AG04449 (cell line): ENCODE measurements at regions not wholly inside any gene's neighbourhood (a gene's known extent, or its start where the extent isn't known, plus 50 kb on each side); places are given as distances from the start of the nearest gene placed in this dataset.

Experiments used
- CTCF ChIA-PET: fragments of 350-600 bp; formaldehyde crosslinking; extraction: SDS; loops from one replicate; lab custom pipeline; 2021; ENCODE audit warnings: antibody characterized with exemption; lab: Yijun Ruan, JAX
- POLR2A ChIA-PET: fragments of 400-600, 350-600 bp; formaldehyde crosslinking; extraction: SDS; loops from one replicate; lab custom pipeline; 2020; ENCODE audit warnings: antibody characterized with exemption, inconsistent platforms; lab: Yijun Ruan, JAX
- DNase-seq: peaks from one replicate; pipeline ENCODE4 v3.0.0-alpha.2; 2010; ENCODE audit warnings: low read depth, low spot score
- H3K4me3 ChIP-seq: 2 replicates; pipeline ENCODE4 v1.5.1; 2011; ENCODE audit warnings: low read depth, mild to moderate bottlenecking, control low read depth, low read length
- TF ChIP-seq, protein P1 (sequence below): IDR thresholded peaks from one replicate; pipeline ENCODE4 v1.5.1; 2011; ENCODE audit warnings: mild to moderate bottlenecking, moderate library complexity, low read length, control low read depth, inconsistent platforms; ENCODE audit not compliant: insufficient read depth; ENCODE audit errors: missing control alignments

DNA sequence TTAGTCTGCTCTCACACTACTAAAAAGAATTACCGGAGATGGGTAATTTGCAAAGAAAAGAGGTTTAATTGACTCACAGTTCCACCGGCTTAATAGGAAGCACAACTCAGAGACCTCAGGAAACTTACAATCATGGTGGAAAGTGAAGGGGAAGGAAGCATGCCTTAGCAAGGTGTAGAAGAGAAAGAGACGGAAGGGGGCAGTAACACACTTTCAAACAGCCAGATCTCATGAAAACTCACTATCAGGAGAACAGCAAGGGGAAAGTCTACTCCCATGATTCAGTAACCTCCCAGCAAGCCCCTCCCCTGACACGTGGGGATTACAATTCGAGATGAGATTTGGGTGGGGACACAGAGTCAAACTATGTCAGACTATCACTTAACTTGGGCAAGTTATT lies 236.6 kb upstream of the ANO3 start:
- TF ChIP-seq, protein P1, sequence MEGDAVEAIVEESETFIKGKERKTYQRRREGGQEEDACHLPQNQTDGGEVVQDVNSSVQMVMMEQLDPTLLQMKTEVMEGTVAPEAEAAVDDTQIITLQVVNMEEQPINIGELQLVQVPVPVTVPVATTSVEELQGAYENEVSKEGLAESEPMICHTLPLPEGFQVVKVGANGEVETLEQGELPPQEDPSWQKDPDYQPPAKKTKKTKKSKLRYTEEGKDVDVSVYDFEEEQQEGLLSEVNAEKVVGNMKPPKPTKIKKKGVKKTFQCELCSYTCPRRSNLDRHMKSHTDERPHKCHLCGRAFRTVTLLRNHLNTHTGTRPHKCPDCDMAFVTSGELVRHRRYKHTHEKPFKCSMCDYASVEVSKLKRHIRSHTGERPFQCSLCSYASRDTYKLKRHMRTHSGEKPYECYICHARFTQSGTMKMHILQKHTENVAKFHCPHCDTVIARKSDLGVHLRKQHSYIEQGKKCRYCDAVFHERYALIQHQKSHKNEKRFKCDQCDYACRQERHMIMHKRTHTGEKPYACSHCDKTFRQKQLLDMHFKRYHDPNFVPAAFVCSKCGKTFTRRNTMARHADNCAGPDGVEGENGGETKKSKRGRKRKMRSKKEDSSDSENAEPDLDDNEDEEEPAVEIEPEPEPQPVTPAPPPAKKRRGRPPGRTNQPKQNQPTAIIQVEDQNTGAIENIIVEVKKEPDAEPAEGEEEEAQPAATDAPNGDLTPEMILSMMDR, result no peak
- CTCF ChIA-PET, result no interaction called here
- no peak for DNase-seq
- H3K4me3 ChIP-seq, result no peak overlapping the region
- POLR2A ChIA-PET, result no interaction called here

DNA sequence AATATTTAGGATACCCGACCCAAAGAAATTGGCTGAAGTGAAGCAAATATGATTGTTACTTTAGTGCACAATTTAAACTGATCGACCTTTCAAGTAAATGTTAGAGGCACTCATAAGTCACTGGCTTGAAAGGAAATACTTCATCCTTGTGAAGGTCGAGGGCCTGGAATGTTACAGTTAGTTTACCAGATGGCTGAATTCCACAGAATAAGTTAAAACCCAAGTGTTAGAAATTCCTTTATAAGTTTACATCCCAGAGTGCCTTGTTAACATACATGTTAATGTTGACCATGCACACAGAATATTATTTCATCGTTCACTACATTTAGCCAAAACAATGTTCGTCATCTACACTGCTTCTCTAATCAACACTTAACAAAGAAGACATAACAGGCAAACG lies 235.5 kb upstream of the ANO3 start:
- TF ChIP-seq, protein P1, result no peak
- no peak for DNase-seq
- H3K4me3 ChIP-seq, result no peak overlapping the region
- CTCF ChIA-PET, result no interaction called here
- POLR2A ChIA-PET, result no interaction called here

DNA sequence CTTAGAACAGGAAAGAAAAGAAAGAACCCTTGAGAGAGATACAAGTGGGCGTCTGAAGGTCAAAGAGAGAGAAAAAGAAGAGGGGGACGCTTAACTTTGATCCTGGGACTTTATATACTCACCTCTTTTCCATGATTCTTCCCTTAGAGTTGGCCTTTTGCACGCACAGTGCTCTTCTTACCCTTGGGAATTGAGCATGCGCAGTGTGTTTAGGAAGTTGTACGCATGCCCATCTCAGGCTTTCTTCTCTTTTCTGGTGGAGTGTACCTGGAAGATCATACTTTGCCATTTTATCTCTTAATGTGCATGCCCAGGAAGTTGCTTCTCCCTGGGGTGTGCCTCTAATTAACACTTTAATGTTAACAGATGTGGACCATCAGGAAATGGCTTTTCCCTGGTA lies 229.6 kb upstream of the ANO3 start:
- H3K4me3 ChIP-seq, result no peak overlapping the region
- TF ChIP-seq, protein P1, result no peak

DNA sequence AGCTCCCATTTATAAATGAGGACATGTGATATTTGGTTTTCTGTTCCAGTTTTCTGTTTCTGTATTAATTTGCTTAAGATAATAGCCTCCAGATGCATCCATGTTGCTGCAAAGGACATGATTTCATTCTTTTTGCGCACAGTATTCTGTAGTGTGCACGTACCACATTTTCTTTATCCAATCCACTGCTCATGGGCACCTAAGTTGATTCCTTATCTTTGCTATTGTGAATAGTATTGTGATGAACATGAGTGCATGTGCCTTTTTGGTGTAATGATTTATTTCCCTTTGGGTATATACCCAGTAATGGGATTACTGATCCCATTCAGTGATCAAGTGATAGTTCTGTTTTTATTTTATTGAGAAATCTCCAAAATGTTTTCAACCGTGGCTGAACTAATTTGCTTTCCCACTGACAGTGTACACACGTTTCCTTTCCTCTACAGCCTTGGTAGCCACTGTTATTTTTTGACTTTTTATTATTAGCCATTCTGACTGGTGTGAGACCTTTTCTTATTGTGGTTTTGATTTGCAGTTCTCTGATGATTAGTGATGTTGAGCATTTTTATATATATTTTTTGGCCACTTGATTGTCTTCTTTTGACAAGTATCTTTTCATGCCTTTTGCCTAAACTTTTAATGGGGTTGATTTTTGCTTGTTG lies 226.0 kb upstream of the ANO3 start:
- TF ChIP-seq, protein P1, result no peak
- ChIA-PET POLR2A (no interaction called here), CTCF (no interaction called here)
- H3K4me3 ChIP-seq, result no peak overlapping the region
- DNase-seq, result no peak

More for the DNA sequence above, 229.6 kb upstream of the ANO3 start:
- ChIA-PET CTCF (no interaction called here), POLR2A (no interaction called here)
- no peak for DNase-seq

DNA sequence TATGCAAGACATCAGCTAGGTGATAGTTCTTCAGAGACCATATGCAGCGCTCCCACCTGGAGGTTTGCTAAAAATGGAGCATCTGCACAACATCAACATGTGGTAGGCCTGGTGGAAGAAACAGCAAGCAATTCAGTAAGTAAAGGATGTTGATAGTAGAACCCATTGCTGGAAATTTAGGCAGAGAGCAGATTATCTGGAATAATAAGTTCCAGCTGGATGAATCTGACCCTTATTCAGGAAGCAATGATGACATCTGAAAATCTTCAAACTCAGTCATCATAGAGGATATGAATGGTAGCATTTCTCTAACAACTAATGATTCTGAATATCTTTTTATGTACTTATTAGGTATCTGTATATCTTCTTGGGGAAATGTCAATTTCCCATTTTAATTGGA lies 225.2 kb upstream of the ANO3 start:
- POLR2A ChIA-PET, result no interaction called here
- TF ChIP-seq, protein P1, result no peak
- no peak overlapping the region for H3K4me3 ChIP-seq
- DNase-seq, result no peak
- CTCF ChIA-PET, result no interaction called here

DNA sequence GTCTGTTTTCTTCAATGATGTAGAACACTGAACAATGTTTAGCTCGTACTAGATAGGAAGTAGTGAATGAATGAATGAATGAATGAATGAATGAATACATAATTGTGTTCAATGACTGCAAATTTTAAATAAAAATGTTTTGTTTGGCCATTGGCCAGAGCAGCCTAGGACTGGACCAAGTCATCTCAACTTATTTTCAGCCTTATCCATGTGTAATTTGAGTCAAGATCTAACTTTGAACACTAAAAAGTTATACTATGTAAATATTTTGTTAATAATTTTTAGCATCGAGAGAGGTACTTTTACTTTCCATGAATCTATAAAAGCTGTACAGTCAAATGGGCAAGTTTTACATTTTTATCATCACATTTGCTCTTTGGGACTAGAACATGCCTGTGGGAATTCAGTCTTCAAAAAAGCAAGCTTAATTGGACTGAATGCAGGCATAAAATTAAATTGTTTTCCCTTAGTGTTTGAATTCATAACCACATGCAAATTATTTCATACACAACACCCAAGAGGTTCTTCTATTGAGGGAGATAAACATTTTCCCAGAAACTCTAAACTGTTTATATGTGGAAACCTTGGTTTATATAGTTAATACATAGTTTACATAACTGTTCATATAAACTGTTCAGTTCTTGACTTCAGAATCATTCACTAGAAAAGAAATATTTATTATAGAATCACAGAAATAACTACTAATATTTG lies 222.1 kb upstream of the ANO3 start:
- CTCF ChIA-PET, result no interaction called here
- POLR2A ChIA-PET, result no interaction called here
- TF ChIP-seq, protein P1, result no peak
- no peak for DNase-seq
- no peak overlapping the region for H3K4me3 ChIP-seq
